ENCODE measurements at regions not wholly inside any gene's neighbourhood (a gene's known extent, or its start where the extent isn't known, plus 50 kb on each side); places are given as distances from the start of the nearest gene placed in this dataset.

GRCh38 chr16:86680162-86680561 is 101.8 kb downstream of the FOXL1 start:
- Mint-ChIP-seq H3K4me3 (no peak overlapping the region), H3K4me1 (no peaks in the 10 kb centered on the region), H3K9me3 (no peaks in the 10 kb centered on the region), H3K27ac (ENCODE audit: low read depth) (no peak overlapping the region), H3K36me3 (ENCODE audit: insufficient read depth) (no peaks in the 10 kb centered on the region), H3K27me3 (peaks cover 31% of the 10 kb centered on the region)
- DNase-seq (ENCODE audit: low spot score in 2 of 2) (no peak), ATAC-seq (replicated peaks; ENCODE audit: extremely low read depth, poor library complexity, severe bottlenecking) (no peak)

GRCh38 chr16:86680661-86681030 is 102.3 kb downstream of the FOXL1 start:
- peaks cover 2% of the 10 kb centered on the region for H3K36me3 Mint-ChIP-seq (ENCODE audit: insufficient read depth)
- H3K27me3 Mint-ChIP-seq = peaks cover 31% of the 10 kb centered on the region
- no peak for DNase-seq (ENCODE audit: low spot score in 2 of 2)
- H3K9me3 Mint-ChIP-seq = no peaks in the 10 kb centered on the region
- H3K4me1 Mint-ChIP-seq = no peaks in the 10 kb centered on the region
- H3K4me3 Mint-ChIP-seq = no peak overlapping the region
- ATAC-seq (replicated peaks; ENCODE audit: extremely low read depth, poor library complexity, severe bottlenecking) = no peak
- no peak overlapping the region for H3K27ac Mint-ChIP-seq (ENCODE audit: low read depth)

GRCh38 chr16:86681031-86681756 is 102.8 kb downstream of the FOXL1 start:
- Mint-ChIP-seq H3K4me1 (no peaks in the 10 kb centered on the region), H3K9me3 (no peaks in the 10 kb centered on the region), H3K4me3 (no peak overlapping the region), H3K27ac (ENCODE audit: low read depth) (no peak overlapping the region), H3K36me3 (ENCODE audit: insufficient read depth) (peaks cover 2% of the 10 kb centered on the region), H3K27me3 (peaks cover 31% of the 10 kb centered on the region)
- ATAC-seq (replicated peaks; ENCODE audit: extremely low read depth, poor library complexity, severe bottlenecking) (no peak), DNase-seq (ENCODE audit: low spot score in 2 of 2) (no peak)

- H3K36me3 Mint-ChIP-seq (ENCODE audit: insufficient read depth) = peaks cover 2% of the 10 kb centered on the region
- H3K4me3 Mint-ChIP-seq = no peak overlapping the region
- H3K27ac Mint-ChIP-seq (ENCODE audit: low read depth) = no peak overlapping the region
- peaks cover 31% of the 10 kb centered on the region for H3K27me3 Mint-ChIP-seq
- ATAC-seq (replicated peaks; ENCODE audit: extremely low read depth, poor library complexity, severe bottlenecking) (no peak), DNase-seq (ENCODE audit: low spot score in 2 of 2) (no peak)
- H3K4me1 Mint-ChIP-seq = no peaks in the 10 kb centered on the region
- H3K9me3 Mint-ChIP-seq = no peaks in the 10 kb centered on the region
These were observed 103.4 kb downstream of the FOXL1 start for GRCh38 chr16:86681757-86682106.

- ATAC-seq (replicated peaks; ENCODE audit: extremely low read depth, poor library complexity, severe bottlenecking) (no peak), DNase-seq (ENCODE audit: low spot score in 2 of 2) (no peak)
- Mint-ChIP-seq H3K9me3 (no peaks in the 10 kb centered on the region), H3K36me3 (ENCODE audit: insufficient read depth) (peaks cover 2% of the 10 kb centered on the region), H3K27ac (ENCODE audit: low read depth) (no peak overlapping the region), H3K27me3 (peaks cover 31% of the 10 kb centered on the region), H3K4me3 (no peak overlapping the region), H3K4me1 (no peaks in the 10 kb centered on the region)
These were observed 104.0 kb downstream of the FOXL1 start for GRCh38 chr16:86682219-86682904.

GRCh38 chr16:86683441-86684194 is 105.3 kb downstream of the FOXL1 start:
- ATAC-seq (replicated peaks; ENCODE audit: extremely low read depth, poor library complexity, severe bottlenecking) (no peak), DNase-seq (ENCODE audit: low spot score in 2 of 2) (no peak)
- Mint-ChIP-seq H3K27me3 (peaks cover 31% of the 10 kb centered on the region), H3K36me3 (ENCODE audit: insufficient read depth) (peaks cover 2% of the 10 kb centered on the region), H3K4me3 (no peak overlapping the region), H3K4me1 (no peaks in the 10 kb centered on the region), H3K9me3 (no peaks in the 10 kb centered on the region), H3K27ac (ENCODE audit: low read depth) (no peak overlapping the region)

GRCh38 chr16:86685076-86685475 is 106.7 kb downstream of the FOXL1 start:
- H3K36me3 Mint-ChIP-seq (ENCODE audit: insufficient read depth) = peaks cover 2% of the 10 kb centered on the region
- no peaks in the 10 kb centered on the region for H3K4me1 Mint-ChIP-seq
- H3K9me3 Mint-ChIP-seq = no peaks in the 10 kb centered on the region
- no peak overlapping the region for H3K4me3 Mint-ChIP-seq
- ATAC-seq (replicated peaks; ENCODE audit: extremely low read depth, poor library complexity, severe bottlenecking) (no peak), DNase-seq (ENCODE audit: low spot score in 2 of 2) (no peak)
- H3K27me3 Mint-ChIP-seq = peaks cover 31% of the 10 kb centered on the region
- no peak overlapping the region for H3K27ac Mint-ChIP-seq (ENCODE audit: low read depth)

GRCh38 chr16:86690970-86691369 is 112.6 kb downstream of the FOXL1 start:
- no peaks in the 10 kb centered on the region for H3K9me3 Mint-ChIP-seq
- no peaks in the 10 kb centered on the region for H3K36me3 Mint-ChIP-seq (ENCODE audit: insufficient read depth)
- no peak overlapping the region for H3K27ac Mint-ChIP-seq (ENCODE audit: low read depth)
- no peak overlapping the region for H3K4me3 Mint-ChIP-seq
- ATAC-seq (replicated peaks; ENCODE audit: extremely low read depth, poor library complexity, severe bottlenecking) (no peak), DNase-seq (ENCODE audit: low spot score in 2 of 2) (no peak)
- H3K4me1 Mint-ChIP-seq = no peaks in the 10 kb centered on the region
- peaks cover 10% of the 10 kb centered on the region for H3K27me3 Mint-ChIP-seq

GRCh38 chr16:86692426-86692825 is 114.1 kb downstream of the FOXL1 start:
- no peak for DNase-seq (ENCODE audit: low spot score in 2 of 2)
- no peak overlapping the region for H3K27ac Mint-ChIP-seq (ENCODE audit: low read depth)
- H3K27me3 Mint-ChIP-seq = peaks cover 10% of the 10 kb centered on the region
- no peak overlapping the region for H3K4me3 Mint-ChIP-seq
- no peaks in the 10 kb centered on the region for H3K4me1 Mint-ChIP-seq
- no peaks in the 10 kb centered on the region for H3K36me3 Mint-ChIP-seq (ENCODE audit: insufficient read depth)
- ATAC-seq (replicated peaks; ENCODE audit: extremely low read depth, poor library complexity, severe bottlenecking) = no peak
- no peaks in the 10 kb centered on the region for H3K9me3 Mint-ChIP-seq

GRCh38 chr16:86693033-86693432 is 114.7 kb downstream of the FOXL1 start:
- H3K36me3 Mint-ChIP-seq (ENCODE audit: insufficient read depth) = no peaks in the 10 kb centered on the region
- H3K27ac Mint-ChIP-seq (ENCODE audit: low read depth) = no peak overlapping the region
- H3K9me3 Mint-ChIP-seq = no peaks in the 10 kb centered on the region
- ATAC-seq (replicated peaks; ENCODE audit: extremely low read depth, poor library complexity, severe bottlenecking) (no peak), DNase-seq (ENCODE audit: low spot score in 2 of 2) (no peak)
- H3K4me1 Mint-ChIP-seq = no peaks in the 10 kb centered on the region
- H3K4me3 Mint-ChIP-seq = no peak overlapping the region
- peaks cover 10% of the 10 kb centered on the region for H3K27me3 Mint-ChIP-seq

GRCh38 chr16:86697715-86698114 is 119.4 kb downstream of the FOXL1 start:
- no peak for ATAC-seq (replicated peaks; ENCODE audit: extremely low read depth, poor library complexity, severe bottlenecking)
- Mint-ChIP-seq H3K4me1 (no peaks in the 10 kb centered on the region), H3K9me3 (no peaks in the 10 kb centered on the region), H3K27ac (ENCODE audit: low read depth) (no peak overlapping the region), H3K27me3 (no peaks in the 10 kb centered on the region), H3K36me3 (ENCODE audit: insufficient read depth) (peaks cover 1% of the 10 kb centered on the region), H3K4me3 (no peak overlapping the region)
- DNase-seq (ENCODE audit: low spot score in 2 of 2) = no peak

- Mint-ChIP-seq H3K4me1 (no peaks in the 10 kb centered on the region), H3K27me3 (peaks cover 14% of the 10 kb centered on the region)
- ATAC-seq (replicated peaks; ENCODE audit: extremely low read depth, poor library complexity, severe bottlenecking) = no peak
These were observed 121.9 kb downstream of the FOXL1 start for GRCh38 chr16:86700046-86700945.

More at GRCh38 chr16:86700046-86700945, 121.9 kb downstream of the FOXL1 start:
- no peak overlapping the region for H3K27ac Mint-ChIP-seq (ENCODE audit: low read depth)
- no peaks in the 10 kb centered on the region for H3K9me3 Mint-ChIP-seq
- H3K36me3 Mint-ChIP-seq (ENCODE audit: insufficient read depth) = peaks cover 1% of the 10 kb centered on the region
- DNase-seq (ENCODE audit: low spot score in 2 of 2) = no peak
- no peak overlapping the region for H3K4me3 Mint-ChIP-seq
